GM21526 (cell line): ENCODE measurements at regions not wholly inside any gene's neighbourhood (a gene's known extent, or its start where the extent isn't known, plus 50 kb on each side); places are given as distances from the start of the nearest gene placed in this dataset.

ENCODE experiments used
- ATAC-seq: cut with Tn5 transposase; IDR thresholded peaks from one replicate; pipeline ENCODE4 v1.9.1; 2021; ENCODE audit warnings: moderate library complexity; ENCODE audit not compliant: unreplicated experiment, low FRiP score

DNA sequence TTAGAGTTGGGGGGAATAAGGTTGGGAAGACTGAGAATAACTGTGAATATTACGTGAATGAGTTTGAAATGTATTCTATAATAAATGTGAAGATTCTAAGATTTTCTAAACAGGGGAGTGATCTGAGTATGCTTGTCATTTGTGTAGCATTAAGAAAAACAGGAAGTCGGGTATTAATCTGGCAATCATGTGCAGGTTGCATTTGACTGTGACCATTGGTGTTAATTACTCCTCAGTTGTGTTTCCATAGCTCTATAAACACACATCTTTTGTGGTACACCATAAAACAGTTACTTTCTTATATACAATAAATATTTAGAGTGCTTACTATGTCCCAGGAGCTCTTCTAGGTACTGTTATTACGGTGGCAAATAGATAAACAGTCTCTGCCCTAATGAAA, 434.4 kb upstream of the PDE3A start:
- ATAC-seq: no peak

DNA sequence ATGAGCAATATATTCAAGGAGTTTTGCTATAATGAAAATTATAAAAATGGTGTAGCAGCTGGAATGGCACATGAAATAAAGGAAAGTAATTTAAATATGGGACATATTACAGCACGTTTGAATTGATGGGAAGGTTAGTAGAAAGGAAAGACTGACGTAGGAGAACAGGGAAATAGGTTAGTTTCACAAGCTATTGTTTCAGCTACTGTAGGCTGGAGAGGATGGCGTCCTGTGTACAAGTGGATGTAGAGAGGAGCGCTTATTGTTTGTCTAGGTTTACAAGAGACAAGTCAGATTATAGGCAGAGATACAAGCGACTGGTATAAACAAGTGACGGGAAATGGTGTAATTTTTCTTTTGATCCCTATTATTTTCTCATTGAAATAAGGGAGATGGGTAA, 431.2 kb upstream of the PDE3A start:
- no peak for ATAC-seq

DNA sequence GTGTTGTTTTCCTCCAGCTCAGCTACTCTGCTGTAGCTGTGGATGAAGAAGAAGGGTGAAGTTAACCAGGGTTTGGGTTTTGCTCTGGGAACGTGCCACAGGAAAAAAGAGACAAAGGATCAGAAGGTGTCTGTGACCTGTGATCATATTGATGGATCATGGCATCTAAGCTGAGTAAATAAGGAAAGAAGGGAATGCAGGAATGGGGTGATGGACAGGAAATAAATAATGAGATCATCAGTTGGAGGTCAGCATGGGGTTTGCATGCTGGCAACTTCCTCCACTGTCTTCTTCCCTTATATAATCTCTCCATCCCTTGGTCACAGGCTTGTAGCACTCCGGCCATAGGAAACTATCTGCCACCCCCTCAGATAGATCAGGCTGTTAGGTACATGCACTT, 430.3 kb upstream of the PDE3A start:
- ATAC-seq: no peak

DNA sequence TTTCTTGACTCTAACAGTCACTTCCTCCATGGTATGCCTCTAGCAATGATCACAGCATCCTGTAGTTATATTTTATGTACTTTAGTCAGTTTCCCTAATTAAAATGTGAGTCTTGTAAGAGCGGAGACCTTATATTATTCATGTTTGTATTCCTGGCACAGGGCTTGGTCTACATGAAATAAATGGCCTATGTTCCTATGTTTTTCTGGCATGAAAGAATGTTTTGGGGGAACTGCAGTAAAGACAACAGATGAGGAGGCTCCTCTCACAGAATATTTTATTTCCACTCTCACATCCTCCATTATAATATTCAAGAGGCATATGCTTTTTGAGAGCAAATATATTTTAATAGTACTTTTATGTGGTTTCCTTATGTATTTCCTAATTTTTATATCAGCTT, 429.8 kb upstream of the PDE3A start:
- ATAC-seq: no peak

DNA sequence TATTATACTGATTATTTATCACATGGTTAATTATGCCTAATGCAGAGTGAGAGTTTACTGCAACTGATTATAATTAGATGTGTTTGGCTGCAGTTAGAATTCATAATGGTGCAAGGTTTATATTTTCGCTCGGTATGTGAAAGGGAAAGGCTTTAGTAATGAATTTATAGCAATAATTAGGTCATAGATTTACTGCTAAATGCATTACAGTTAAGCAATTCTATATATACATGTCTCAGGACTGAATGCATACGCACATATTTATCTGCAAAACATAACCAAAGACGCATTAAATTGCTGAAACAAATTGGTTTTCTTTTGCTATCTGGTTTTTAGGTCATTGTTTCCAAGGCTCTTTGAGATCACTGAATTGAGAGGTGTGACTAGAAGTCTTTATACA, 428.1 kb upstream of the PDE3A start:
- ATAC-seq: no peak

DNA sequence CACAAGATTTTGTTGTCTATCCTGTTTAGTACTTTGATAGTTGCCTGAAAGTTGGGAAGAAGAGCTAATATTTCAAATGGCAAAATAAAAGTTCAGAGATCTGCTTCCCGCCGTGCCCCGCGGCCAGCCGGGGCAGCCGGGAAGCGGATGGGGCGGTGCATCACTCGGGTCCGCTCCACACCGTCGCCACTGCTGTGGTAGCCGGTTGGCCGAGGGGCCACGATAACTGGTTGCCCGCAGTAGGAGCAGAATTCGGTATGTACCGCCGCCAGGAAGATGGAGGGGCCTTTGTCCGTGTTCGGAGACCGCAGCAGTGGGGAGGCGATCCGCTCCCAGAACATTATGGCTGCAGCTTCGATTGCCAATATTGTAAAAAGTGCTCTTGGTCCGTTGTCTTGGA, 427.2 kb upstream of the PDE3A start:
- ATAC-seq: no peak

DNA sequence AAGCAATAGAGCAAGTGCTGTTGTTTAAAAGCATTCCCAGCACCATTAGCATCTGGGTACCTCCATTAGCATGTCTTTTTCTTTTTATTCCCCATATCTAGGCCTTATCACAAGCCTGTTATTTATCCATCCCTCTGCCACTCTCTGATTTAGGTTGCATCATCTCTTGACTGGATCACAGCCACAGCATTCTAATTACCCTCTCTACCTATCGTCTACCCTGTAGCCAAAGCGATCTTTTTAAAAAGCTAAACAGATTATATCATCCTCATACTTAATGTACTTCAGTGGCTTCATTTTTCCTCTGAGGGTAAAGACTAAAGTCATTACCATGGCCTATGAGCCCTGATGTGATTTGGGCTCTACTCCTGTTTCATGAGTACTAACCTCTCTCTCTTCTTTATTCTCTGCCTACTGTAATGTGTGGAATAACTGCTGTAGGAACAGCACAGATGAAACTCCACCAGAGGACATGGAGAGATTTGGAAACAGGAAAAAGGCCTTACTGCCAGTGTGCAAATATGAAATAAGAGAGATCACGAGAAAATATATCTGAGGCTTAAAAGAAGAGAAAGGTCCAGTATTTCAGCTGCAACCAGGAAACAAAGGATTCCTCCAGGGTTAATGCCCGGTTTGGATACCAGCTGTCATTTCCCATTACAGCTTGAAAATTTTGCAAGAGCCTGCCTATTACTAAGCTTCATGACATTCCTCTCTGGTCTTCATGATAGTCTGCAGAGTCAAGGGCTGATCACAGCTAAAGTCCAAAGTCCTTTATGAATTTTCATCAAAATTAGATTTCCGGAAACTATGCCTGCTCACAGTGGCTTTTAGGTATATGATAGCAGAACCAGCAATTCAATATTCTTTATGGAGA, 422.5 kb upstream of the PDE3A start:
- no peak for ATAC-seq

DNA sequence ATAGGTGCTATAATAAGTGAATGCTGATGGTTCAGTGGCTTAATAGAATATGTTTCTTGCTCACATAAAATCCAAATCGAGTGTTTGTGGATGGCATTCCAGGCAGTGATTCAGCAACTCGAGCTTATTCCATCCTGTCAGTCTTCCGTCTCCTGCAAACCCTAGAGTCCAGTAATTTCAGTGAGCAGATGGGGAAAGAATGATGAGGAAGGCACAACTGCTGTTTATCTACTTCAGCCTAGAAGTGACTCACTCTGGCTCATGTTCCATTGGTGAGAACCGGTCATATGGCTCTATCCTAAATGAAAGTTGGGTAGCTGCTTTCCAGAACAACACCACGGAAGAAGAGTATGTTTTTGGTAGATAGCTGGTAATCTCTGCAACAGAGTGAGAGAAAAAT, 421.8 kb upstream of the PDE3A start:
- ATAC-seq: no peak

DNA sequence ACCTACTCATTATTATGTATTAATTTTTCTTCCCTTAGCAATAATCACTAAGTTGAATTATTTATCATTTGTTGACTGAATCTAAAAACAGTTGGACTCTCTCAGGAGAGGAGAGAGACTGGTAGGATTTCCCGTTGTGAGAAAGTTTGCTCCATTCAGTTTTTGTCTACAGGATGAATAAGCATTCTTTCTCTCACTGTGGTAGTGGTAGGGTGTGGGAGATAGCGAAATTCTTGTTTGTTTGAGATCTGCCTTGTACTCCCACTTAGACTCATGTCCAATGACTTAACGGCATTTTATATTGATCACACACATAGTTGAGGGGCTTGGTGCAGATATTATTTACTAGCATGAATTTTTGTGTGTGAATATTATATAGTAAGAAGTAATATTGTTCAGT, 421.0 kb upstream of the PDE3A start:
- ATAC-seq: no peak

DNA sequence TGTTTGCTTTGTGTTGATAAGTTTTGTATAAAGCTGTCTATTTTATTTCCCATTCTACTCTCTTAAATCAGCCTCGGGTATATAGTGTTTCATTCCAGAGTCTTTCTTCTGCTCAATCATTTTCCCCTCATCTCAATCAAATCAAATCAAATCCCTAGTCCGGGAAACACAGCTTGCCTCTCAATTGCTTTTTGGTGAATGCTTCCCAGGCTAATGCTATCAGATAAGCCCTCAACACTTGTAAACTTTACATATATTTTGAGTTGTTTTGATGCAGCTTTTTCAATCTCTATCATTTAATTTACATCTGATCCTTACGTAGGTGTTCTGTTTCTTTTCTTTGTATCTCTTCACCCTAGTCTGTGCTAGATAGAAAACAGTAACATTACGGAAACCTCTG, 416.7 kb upstream of the PDE3A start:
- no peak for ATAC-seq

DNA sequence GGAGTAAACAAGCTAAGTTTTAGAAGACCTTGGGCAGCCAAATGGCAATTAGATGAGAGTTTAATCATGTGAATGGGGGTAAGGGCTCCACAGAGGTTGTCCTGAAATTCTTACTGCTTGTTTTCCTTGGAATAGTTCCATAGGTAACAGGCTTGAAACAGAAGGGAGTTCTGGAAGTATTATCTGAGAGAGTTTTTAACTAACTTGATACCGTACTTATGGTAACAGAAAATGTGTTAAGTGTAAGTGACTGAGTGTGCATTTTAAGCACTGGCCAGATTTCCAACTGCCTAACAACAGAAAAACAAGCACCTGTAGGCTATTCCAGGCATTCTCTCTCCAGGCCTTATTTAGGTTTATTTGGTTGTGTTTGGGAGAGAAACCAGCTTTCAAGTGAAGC, 414.6 kb upstream of the PDE3A start:
- no peak for ATAC-seq

DNA sequence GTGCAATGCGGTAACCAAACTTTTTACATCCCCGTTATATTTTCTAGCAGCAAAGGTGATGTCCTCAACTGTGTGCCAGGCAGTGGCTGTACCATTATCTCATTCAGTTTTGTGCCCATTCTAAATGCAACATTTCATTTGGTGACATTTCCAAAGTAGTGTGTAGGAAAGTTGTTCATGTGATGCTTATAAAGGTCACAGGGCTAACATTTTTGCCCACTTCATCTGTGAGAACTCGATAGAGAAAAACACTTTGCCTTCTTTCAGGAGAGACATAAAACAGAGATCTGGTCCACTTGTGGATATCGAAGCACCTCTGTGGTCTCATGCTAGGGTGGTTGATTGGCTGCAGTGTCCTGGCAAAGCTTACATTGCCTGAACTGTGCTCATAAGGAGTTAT, 414.2 kb upstream of the PDE3A start:
- no peak for ATAC-seq

DNA sequence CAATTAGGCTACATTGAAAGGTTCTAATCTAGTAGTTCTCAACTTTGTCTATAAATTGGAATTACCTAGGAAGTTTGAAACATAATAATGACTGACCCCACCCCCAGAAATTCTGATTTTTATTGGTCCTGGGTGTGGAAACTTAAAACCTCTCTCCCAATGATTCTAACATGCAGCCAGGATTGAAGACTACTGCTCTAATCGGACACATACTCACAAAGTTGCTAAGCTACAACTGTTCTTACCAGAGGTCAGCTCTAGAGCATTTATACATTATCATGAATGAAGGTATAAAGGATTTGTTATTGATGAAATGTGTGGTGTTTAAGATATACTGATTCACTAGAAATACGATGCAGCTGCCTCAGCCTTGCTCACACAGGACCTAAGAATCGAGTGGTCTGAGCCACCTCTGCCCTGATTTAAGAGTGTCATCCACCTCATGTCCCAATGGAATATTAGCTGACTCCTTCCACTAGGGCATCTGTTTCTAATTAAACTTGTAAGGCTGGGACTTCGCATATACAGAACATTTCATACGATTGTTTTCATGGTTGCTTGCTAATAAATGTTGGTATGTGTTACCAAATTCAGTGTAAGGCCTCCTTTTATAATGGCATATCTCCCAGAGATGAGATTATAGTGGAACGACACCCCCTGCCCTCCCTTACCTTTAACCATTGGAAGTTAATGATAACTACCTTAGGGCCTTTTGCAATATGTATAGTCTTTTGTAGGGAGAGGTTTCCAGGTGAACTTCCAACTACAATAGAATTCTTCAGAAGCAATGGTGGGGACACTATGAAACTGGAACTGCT, 410.8 kb upstream of the PDE3A start:
- ATAC-seq: no peak

DNA sequence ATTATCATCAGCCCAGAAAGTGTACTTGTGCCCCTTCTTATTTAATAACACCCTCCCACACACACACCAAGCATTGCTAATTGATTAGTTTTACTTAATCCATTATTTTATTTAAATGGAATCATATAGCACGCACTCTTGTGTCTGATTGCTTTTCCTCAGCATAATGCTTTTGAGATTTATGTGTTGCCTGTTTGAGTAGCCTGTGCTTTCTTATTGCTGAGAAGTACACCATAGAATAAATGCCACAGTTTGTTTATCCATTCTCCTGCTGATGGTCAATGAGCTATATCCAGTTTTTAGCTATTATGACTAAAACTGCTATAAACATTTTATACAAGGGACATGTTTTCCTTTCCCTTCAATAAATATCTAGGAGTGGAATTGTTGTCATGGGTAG, 409.9 kb upstream of the PDE3A start:
- ATAC-seq: no peak

DNA sequence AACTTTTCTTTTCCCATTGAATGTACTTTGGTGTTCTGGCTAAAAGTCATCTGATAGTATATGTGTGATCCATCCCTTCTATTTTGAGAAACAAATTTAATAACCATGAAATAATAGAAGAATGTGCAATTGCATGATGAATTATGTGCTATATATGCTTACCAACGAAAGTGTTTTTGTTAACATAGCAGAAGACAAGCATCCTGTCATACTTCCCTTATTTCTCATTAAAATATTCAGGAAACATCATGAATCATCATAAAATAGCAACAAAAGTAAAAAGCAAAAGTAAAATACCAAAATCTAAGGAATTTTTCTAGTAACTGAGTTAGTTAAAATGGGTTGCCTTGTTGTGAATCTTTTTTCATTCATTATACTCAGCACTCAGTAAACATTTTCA, 409.0 kb upstream of the PDE3A start:
- ATAC-seq: no peak

DNA sequence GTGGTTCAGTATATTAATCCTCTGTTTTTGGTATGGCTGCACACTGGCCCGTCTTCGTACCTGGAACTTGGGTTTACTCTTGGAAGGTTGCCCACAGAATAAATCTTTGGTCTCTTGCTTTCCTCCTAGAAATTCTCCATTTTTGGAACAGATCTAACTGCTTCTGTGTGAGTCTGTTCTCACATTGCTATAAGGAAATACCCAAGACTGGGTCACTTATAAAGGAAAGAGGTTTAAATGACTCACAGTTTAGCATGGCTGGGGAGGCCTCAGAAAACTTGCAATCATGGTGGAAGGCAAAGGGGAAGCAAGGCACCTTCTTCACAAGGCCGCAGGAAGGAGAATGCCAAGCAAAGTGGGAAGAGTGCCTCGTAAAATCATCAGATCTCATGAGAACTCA, 407.8 kb upstream of the PDE3A start:
- no peak for ATAC-seq

DNA sequence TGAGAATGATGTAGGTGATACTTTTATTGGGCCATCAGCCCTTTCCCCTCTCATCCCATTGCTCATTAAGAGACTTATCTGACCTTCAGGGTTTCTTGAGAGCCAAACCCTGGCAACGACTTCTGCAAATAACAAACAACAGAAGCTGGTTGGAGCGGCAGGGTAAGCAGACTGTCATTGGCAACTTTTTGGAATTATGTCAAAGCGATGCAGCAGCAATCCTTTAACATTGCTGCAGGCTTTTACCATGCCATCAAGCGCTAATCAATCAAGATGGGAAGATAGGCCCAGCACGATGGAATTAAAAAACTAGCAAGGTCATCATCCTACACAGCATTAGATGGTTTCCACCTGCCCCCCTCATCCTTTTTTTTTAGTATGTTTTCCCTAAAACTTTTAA, 406.1 kb upstream of the PDE3A start:
- ATAC-seq: no peak

DNA sequence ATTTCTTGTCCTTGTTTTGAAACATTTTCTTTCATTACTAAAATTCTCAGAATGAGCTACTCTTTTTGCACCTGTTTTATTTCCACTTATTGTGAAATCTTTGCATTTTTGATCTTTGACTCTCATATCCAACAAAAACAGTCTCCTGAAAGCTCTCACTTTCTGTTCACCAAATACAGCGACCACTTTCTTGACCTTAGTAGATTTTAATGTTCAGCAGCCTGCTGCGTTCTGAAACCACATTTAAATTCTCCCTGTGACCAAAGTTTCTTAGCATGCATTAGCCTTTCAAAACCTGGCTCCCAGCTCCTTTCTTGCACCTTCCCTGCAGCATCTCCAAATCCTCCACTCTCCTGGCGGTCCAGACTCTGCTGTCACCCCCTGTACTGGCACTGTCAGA, 404.4 kb upstream of the PDE3A start:
- ATAC-seq: no peak

DNA sequence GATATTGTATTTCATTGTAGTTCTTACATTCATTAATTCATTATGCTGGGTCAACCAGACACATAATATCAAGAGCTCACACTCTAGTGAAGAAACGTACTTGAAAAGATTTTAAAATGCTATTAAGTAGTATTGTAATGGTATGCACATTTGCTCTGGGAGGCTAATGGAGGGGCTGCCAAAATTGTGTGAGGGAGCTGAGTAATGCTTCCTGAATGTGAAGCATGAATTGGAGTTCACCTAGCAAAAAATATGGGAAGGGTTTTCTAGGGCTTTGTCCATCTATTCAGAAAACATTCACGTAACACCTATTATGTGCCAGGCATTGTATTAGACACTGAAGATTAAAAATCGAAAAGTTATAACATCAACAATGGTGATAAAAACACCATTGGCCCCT, 403.8 kb upstream of the PDE3A start:
- no peak for ATAC-seq

DNA sequence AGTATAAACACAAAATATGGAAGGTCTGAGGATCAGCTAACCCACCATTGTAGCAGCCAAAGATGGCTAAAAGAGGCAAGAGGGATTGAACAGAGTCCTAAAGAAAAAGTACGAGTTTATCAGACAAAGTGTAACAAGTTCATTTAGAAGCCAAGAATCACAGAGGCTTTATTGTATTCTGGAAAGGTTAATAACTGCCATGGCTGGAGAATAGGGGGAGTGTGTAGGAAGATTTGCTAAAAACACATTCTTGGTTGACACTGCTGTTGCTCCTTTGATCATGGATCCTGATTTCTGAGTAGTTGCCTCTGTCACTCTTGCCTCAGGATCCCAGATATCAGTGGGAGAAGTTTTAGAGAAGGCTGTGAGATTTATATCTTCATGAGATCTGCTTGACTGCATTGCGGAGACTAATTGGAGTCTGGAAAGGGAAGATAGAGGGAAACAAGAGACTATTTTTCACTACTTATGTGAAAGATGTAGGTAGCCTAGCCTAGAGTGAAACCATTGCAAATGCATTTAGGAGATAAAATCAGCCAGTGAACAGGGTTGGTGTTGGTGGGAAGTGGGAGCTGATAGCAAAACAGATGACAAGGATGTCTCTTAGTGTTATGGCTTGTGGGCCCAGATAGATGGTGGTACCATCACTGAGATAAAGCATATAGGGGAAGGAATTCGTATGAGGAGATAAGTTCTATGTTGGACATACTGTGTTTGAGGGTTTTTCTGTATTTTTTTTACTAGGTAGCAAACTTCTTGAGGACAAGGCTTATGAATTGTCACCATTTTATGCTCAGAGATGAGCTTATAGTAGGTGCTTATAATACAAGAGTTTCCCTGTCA, 402.9 kb upstream of the PDE3A start:
- ATAC-seq: no peak

DNA sequence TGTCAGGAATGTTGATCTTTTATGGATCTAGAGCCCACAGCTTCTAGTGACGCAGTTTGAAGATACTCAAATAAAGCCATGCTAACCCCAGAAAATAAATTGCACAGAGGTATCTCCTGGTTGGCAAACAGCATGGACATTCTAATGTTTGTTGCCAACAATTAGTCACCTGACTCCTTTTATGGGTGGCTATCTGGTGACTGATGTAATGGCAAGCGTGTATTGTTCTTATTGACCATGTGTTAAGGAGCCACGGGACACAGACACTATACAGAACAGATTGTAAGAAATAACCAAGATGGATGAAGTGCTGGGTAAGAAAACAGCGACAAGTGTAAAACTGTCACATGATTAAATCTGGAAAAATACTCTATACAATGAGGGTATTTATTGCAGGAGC, 401.3 kb upstream of the PDE3A start:
- no peak for ATAC-seq
